GM23338 (cell line): ENCODE measurements at regions not wholly inside any gene's neighbourhood (a gene's known extent, or its start where the extent isn't known, plus 50 kb on each side); places are given as distances from the start of the nearest gene placed in this dataset.

Experiments
- ATAC-seq: fragments of 200-7000 bp; cut with Tn5 transposase; 3 replicates; pipeline ENCODE4 v1.9.1; 2020
- DNase-seq: peaks from one replicate; pipeline ENCODE4 v3.0.0-alpha.2; 2015; ENCODE audit warnings: low spot score
- H2AFZ ChIP-seq: fragments of 200-600 bp; sonication (generic); 2 replicates; pipeline ENCODE4 v1.8.0; 2016; ENCODE audit warnings: antibody characterized with exemption, mild to moderate bottlenecking, moderate library complexity
- H3F3A ChIP-seq: fragments of 200-600 bp; sonication (generic); replicated peaks from 2 replicates; pipeline ENCODE4 v1.8.0; 2017; ENCODE audit warnings: antibody characterized with exemption, mixed run types, low read depth
- H3K27ac ChIP-seq: fragments of 200-600 bp; sonication (generic); 2 replicates; pipeline ENCODE4 v1.6.1; 2016; ENCODE audit warnings: low read depth
- H3K27me3 ChIP-seq: fragments of 200-600 bp; sonication (generic); 2 replicates; pipeline ENCODE4 v1.8.0; 2016; ENCODE audit warnings: mild to moderate bottlenecking, mixed run types, moderate library complexity; ENCODE audit not compliant: insufficient read depth
- H3K36me3 ChIP-seq: fragments of 200-600 bp; sonication (generic); 2 replicates; pipeline ENCODE4 v1.8.0; 2016; ENCODE audit warnings: mild to moderate bottlenecking; ENCODE audit not compliant: insufficient read depth
- H3K4me1 ChIP-seq: fragments of 200-600 bp; sonication (generic); 2 replicates; pipeline ENCODE4 v1.8.0; 2016; ENCODE audit warnings: mild to moderate bottlenecking, moderate library complexity; ENCODE audit not compliant: insufficient read depth
- H3K4me2 ChIP-seq: fragments of 200-600 bp; sonication (generic); 2 replicates; pipeline ENCODE4 v1.7.1; 2017; ENCODE audit warnings: mixed run types
- H3K4me3 ChIP-seq: fragments of 200-600 bp; sonication (generic); 2 replicates; pipeline ENCODE4 v1.6.1; 2016; ENCODE audit warnings: mixed run types
- H3K79me2 ChIP-seq: fragments of 200-600 bp; sonication (generic); replicated peaks from 2 replicates; pipeline ENCODE4 v1.8.0; 2017; ENCODE audit warnings: mild to moderate bottlenecking; ENCODE audit not compliant: insufficient read depth
- H3K9me2 ChIP-seq: fragments of 200-600 bp; sonication (generic); 2 replicates; pipeline ENCODE4 v1.8.0; 2017; ENCODE audit not compliant: insufficient read depth
- H4K20me1 ChIP-seq: fragments of 200-600 bp; sonication (generic); replicated peaks from 2 replicates; pipeline ENCODE4 v1.8.0; 2017; ENCODE audit warnings: mild to moderate bottlenecking; ENCODE audit not compliant: insufficient read depth
- H3K27ac Mint-ChIP-seq: 2 replicates; pipeline ENCODE4 v1.8.0; 2020; ENCODE audit warnings: inconsistent platforms, mild to moderate bottlenecking, moderate library complexity, mixed read lengths
- H3K27me3 Mint-ChIP-seq: 3 replicates; pipeline ENCODE4 v1.8.0; 2022; ENCODE audit warnings: low read depth, mild to moderate bottlenecking, moderate library complexity, mixed read lengths, inconsistent platforms; ENCODE audit not compliant: insufficient read depth, poor library complexity
- H3K36me3 Mint-ChIP-seq: 3 replicates; pipeline ENCODE4 v1.8.0; 2021; ENCODE audit warnings: low read depth, mild to moderate bottlenecking, inconsistent platforms, moderate library complexity, mixed read lengths
- H3K4me1 Mint-ChIP-seq: 3 replicates; pipeline ENCODE4 v1.8.0; 2020; ENCODE audit warnings: mild to moderate bottlenecking, inconsistent platforms, mixed read lengths
- H3K4me3 Mint-ChIP-seq: 3 replicates; pipeline ENCODE4 v1.8.0; 2021; ENCODE audit warnings: moderate library complexity, mild to moderate bottlenecking, inconsistent platforms, mixed read lengths
- H3K9me3 Mint-ChIP-seq: 3 replicates; pipeline ENCODE4 v1.8.0; 2020; ENCODE audit warnings: moderate library complexity, mild to moderate bottlenecking, inconsistent platforms, mixed read lengths
- CREB1 ChIP-seq: fragments of 250-450 bp; sonication (Bioruptor Pico); IDR thresholded peaks from 2 replicates; pipeline ENCODE4 v1.5.0; 2020; ENCODE audit warnings: low read depth, mild to moderate bottlenecking, moderate library complexity
- EZH2 ChIP-seq: fragments of 200-600 bp; sonication (generic); IDR thresholded peaks from one replicate; pipeline ENCODE4 v1.8.0; 2017; ENCODE audit warnings: antibody characterized with exemption, mild to moderate bottlenecking, low read depth; ENCODE audit not compliant: unreplicated experiment
- EZH2phosphoT487 ChIP-seq: fragments of 200-600 bp; sonication (generic); IDR thresholded peaks from one replicate; pipeline ENCODE4 v1.8.1; 2018; ENCODE audit warnings: antibody characterized with exemption; ENCODE audit not compliant: unreplicated experiment
- JUNB ChIP-seq: IDR thresholded peaks from one replicate; pipeline ENCODE4 v1.6.1; 2016; ENCODE audit warnings: antibody characterized with exemption; ENCODE audit not compliant: unreplicated experiment
- NANOG ChIP-seq: IDR thresholded peaks from 2 replicates; pipeline ENCODE4 v1.6.1; 2016; ENCODE audit warnings: antibody characterized with exemption, borderline replicate concordance
- POLR2AphosphoS5 ChIP-seq: IDR thresholded peaks from 2 replicates; pipeline ENCODE4 v1.6.1; 2016; ENCODE audit warnings: antibody characterized with exemption, low read depth
- STAT1 ChIP-seq: IDR thresholded peaks from one replicate; pipeline ENCODE4 v1.6.1; 2016; ENCODE audit warnings: antibody characterized with exemption; ENCODE audit not compliant: unreplicated experiment
- ZNF114 ChIP-seq: fragments of 250-450 bp; sonication (Bioruptor Pico); IDR thresholded peaks from 2 replicates; pipeline ENCODE4 v1.5.0; 2020; ENCODE audit warnings: mild to moderate bottlenecking, moderate library complexity
- ZNF331 ChIP-seq: fragments of 250-450 bp; sonication (Bioruptor Pico); IDR thresholded peaks from 2 replicates; pipeline ENCODE4 v1.5.0; 2020; ENCODE audit warnings: low read depth, mild to moderate bottlenecking, moderate library complexity
- TF ChIP-seq, protein P1 (sequence below): IDR thresholded peaks from one replicate; pipeline ENCODE4 v1.6.1; 2018; ENCODE audit warnings: antibody characterized with exemption; ENCODE audit not compliant: unreplicated experiment
- TF ChIP-seq, protein P2 (sequence below): fragments of 250-450 bp; sonication (Bioruptor Pico); IDR thresholded peaks from 2 replicates; pipeline ENCODE4 v1.5.0; 2020; ENCODE audit warnings: mild to moderate bottlenecking, moderate library complexity
- TF ChIP-seq, protein P3 (sequence below), 2 experiments: fragments of 200-600 bp in 1 of 2; sonication (generic) in 1 of 2; conservative IDR thresholded peaks; 2 replicates each; pipeline versions ENCODE4 v1.5.1 to v1.6.1; 2016 to 2017; ENCODE audit warnings: antibody characterized with exemption in 2 of 2, low read depth in 2 of 2, mild to moderate bottlenecking in 2 of 2, moderate library complexity in 1 of 2

DNA sequence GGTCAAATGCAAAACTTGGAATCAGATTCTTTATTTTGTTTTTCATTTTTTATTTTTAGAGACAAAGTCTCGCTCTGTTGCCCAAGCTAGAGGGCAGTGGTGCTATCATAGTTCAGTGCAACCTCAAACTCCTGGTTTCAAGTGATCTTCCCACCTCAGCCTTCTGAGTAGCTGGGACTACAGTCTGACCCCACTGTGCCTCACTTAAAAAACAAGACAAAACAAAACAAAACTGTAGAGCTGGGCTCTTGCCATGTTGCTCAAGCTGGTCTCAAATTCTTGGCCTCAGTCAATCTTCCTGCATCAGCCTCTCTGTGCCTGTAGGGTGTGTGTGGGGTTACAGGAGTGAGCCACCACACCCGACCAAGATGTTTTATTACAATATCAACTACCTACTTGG is 396.0 kb upstream of the USP24 start:
- H3K4me1 ChIP-seq: no peaks in the 10 kb centered on the region
- no peak for DNase-seq
- H3K79me2 ChIP-seq: no peaks in the 10 kb centered on the region
- Mint-ChIP-seq H3K9me3 (peaks cover 30% of the 10 kb centered on the region), H3K4me3 (no peak overlapping the region), H3K4me1 (no peaks in the 10 kb centered on the region), H3K27me3 (peaks cover 1% of the 10 kb centered on the region), H3K36me3 (peaks cover 20% of the 10 kb centered on the region), H3K27ac (no peak overlapping the region)
- no peak overlapping the region for H3K27ac ChIP-seq
- H3K4me3 ChIP-seq: no peak overlapping the region
- no peaks in the 10 kb centered on the region for H3F3A ChIP-seq
- H3K36me3 ChIP-seq: no peaks in the 10 kb centered on the region; the same call in 1 of the 2 replicates
- no peaks in the 10 kb centered on the region for H3K9me2 ChIP-seq
- no peaks in the 10 kb centered on the region for H4K20me1 ChIP-seq
- no peak overlapping the region for H3K4me2 ChIP-seq
- H3K27me3 ChIP-seq: no peaks in the 10 kb centered on the region
- no peak for ATAC-seq
- TF ChIP-seq POLR2AphosphoS5: no peak
- H2AFZ ChIP-seq: no peak overlapping the region

DNA sequence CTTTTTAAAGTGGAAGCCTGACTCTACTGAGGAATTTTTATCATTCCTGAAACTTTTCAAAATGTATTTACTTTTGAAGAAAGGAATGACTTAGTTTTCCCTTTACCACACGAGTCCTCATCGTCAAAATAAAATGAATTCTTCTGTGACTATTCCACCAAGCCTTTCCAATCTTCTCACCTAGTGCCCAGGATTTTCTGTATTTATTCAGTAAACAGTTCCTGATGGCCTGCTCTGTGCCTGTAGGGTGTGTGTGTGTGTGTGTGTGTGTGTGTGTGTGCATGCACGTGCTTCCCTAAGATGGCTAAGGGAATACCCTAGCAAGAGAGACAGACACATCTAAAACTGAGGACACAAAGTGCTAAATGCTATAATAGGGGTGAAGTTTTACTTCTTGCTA is 395.0 kb upstream of the USP24 start:
- no peak overlapping the region for H3K4me2 ChIP-seq
- no peaks in the 10 kb centered on the region for H3K4me1 ChIP-seq
- no peak for DNase-seq
- H3K36me3 Mint-ChIP-seq: peaks cover 20% of the 10 kb centered on the region
- H2AFZ ChIP-seq: no peak overlapping the region
- H3K36me3 ChIP-seq: no peaks in the 10 kb centered on the region; the same call in 1 of the 2 replicates
- no peak overlapping the region for H3K27ac Mint-ChIP-seq
- ATAC-seq: no peak
- no peaks in the 10 kb centered on the region for H4K20me1 ChIP-seq
- H3K4me1 Mint-ChIP-seq: no peaks in the 10 kb centered on the region
- H3K9me3 Mint-ChIP-seq: peaks cover 34% of the 10 kb centered on the region
- no peaks in the 10 kb centered on the region for H3F3A ChIP-seq
- H3K79me2 ChIP-seq: no peaks in the 10 kb centered on the region
- no peaks in the 10 kb centered on the region for H3K27me3 ChIP-seq
- H3K4me3 Mint-ChIP-seq: no peak overlapping the region
- no peak overlapping the region for H3K4me3 ChIP-seq
- H3K27ac ChIP-seq: no peak overlapping the region
- H3K9me2 ChIP-seq: 0 out of 2 replicates have a peak, but pooled peaks cover 3% of the 10 kb centered on the region
- peaks cover 1% of the 10 kb centered on the region for H3K27me3 Mint-ChIP-seq
- no peak for TF ChIP-seq EZH2
- TF ChIP-seq, protein P1, sequence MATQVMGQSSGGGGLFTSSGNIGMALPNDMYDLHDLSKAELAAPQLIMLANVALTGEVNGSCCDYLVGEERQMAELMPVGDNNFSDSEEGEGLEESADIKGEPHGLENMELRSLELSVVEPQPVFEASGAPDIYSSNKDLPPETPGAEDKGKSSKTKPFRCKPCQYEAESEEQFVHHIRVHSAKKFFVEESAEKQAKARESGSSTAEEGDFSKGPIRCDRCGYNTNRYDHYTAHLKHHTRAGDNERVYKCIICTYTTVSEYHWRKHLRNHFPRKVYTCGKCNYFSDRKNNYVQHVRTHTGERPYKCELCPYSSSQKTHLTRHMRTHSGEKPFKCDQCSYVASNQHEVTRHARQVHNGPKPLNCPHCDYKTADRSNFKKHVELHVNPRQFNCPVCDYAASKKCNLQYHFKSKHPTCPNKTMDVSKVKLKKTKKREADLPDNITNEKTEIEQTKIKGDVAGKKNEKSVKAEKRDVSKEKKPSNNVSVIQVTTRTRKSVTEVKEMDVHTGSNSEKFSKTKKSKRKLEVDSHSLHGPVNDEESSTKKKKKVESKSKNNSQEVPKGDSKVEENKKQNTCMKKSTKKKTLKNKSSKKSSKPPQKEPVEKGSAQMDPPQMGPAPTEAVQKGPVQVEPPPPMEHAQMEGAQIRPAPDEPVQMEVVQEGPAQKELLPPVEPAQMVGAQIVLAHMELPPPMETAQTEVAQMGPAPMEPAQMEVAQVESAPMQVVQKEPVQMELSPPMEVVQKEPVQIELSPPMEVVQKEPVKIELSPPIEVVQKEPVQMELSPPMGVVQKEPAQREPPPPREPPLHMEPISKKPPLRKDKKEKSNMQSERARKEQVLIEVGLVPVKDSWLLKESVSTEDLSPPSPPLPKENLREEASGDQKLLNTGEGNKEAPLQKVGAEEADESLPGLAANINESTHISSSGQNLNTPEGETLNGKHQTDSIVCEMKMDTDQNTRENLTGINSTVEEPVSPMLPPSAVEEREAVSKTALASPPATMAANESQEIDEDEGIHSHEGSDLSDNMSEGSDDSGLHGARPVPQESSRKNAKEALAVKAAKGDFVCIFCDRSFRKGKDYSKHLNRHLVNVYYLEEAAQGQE: no peak
- TF ChIP-seq ZNF114 (CRISPR knock-in tag): no peak
- TF ChIP-seq STAT1: no peak
- TF ChIP-seq JUNB: no peak
- TF ChIP-seq NANOG: no peak
- TF ChIP-seq, protein P2, sequence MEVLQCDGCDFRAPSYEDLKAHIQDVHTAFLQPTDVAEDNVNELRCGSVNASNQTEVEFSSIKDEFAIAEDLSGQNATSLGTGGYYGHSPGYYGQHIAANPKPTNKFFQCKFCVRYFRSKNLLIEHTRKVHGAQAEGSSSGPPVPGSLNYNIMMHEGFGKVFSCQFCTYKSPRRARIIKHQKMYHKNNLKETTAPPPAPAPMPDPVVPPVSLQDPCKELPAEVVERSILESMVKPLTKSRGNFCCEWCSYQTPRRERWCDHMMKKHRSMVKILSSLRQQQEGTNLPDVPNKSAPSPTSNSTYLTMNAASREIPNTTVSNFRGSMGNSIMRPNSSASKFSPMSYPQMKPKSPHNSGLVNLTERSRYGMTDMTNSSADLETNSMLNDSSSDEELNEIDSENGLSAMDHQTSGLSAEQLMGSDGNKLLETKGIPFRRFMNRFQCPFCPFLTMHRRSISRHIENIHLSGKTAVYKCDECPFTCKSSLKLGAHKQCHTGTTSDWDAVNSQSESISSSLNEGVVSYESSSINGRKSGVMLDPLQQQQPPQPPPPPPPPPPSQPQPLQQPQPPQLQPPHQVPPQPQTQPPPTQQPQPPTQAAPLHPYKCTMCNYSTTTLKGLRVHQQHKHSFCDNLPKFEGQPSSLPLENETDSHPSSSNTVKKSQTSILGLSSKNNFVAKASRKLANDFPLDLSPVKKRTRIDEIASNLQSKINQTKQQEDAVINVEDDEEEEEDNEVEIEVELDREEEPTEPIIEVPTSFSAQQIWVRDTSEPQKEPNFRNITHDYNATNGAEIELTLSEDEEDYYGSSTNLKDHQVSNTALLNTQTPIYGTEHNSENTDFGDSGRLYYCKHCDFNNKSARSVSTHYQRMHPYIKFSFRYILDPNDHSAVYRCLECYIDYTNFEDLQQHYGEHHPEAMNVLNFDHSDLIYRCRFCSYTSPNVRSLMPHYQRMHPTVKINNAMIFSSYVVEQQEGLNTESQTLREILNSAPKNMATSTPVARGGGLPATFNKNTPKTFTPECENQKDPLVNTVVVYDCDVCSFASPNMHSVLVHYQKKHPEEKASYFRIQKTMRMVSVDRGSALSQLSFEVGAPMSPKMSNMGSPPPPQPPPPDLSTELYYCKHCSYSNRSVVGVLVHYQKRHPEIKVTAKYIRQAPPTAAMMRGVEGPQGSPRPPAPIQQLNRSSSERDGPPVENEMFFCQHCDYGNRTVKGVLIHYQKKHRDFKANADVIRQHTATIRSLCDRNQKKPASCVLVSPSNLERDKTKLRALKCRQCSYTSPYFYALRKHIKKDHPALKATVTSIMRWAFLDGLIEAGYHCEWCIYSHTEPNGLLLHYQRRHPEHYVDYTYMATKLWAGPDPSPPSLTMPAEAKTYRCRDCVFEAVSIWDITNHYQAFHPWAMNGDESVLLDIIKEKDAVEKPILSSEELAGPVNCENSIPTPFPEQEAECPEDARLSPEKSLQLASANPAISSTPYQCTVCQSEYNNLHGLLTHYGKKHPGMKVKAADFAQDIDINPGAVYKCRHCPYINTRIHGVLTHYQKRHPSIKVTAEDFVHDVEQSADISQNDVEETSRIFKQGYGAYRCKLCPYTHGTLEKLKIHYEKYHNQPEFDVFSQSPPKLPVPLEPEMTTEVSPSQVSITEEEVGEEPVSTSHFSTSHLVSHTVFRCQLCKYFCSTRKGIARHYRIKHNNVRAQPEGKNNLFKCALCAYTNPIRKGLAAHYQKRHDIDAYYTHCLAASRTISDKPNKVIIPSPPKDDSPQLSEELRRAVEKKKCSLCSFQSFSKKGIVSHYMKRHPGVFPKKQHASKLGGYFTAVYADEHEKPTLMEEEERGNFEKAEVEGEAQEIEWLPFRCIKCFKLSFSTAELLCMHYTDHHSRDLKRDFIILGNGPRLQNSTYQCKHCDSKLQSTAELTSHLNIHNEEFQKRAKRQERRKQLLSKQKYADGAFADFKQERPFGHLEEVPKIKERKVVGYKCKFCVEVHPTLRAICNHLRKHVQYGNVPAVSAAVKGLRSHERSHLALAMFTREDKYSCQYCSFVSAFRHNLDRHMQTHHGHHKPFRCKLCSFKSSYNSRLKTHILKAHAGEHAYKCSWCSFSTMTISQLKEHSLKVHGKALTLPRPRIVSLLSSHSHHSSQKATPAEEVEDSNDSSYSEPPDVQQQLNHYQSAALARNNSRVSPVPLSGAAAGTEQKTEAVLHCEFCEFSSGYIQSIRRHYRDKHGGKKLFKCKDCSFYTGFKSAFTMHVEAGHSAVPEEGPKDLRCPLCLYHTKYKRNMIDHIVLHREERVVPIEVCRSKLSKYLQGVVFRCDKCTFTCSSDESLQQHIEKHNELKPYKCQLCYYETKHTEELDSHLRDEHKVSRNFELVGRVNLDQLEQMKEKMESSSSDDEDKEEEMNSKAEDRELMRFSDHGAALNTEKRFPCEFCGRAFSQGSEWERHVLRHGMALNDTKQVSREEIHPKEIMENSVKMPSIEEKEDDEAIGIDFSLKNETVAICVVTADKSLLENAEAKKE: no peak
- TF ChIP-seq EZH2phosphoT487: no peak
- no peak for TF ChIP-seq POLR2AphosphoS5
- TF ChIP-seq, protein P3, sequence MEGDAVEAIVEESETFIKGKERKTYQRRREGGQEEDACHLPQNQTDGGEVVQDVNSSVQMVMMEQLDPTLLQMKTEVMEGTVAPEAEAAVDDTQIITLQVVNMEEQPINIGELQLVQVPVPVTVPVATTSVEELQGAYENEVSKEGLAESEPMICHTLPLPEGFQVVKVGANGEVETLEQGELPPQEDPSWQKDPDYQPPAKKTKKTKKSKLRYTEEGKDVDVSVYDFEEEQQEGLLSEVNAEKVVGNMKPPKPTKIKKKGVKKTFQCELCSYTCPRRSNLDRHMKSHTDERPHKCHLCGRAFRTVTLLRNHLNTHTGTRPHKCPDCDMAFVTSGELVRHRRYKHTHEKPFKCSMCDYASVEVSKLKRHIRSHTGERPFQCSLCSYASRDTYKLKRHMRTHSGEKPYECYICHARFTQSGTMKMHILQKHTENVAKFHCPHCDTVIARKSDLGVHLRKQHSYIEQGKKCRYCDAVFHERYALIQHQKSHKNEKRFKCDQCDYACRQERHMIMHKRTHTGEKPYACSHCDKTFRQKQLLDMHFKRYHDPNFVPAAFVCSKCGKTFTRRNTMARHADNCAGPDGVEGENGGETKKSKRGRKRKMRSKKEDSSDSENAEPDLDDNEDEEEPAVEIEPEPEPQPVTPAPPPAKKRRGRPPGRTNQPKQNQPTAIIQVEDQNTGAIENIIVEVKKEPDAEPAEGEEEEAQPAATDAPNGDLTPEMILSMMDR (conservative IDR thresholded peaks at IDR 0.05; ENCODE audit: low read depth in 2 of 2): no peak
- no peak for TF ChIP-seq ZNF331
- TF ChIP-seq CREB1 (CRISPR knock-in tag): no peak
